Neural cell (in vitro differentiated cells): ENCODE measurements at regions not wholly inside any gene's neighbourhood (a gene's known extent, or its start where the extent isn't known, plus 50 kb on each side); places are given as distances from the start of the nearest gene placed in this dataset.

Experiments used
- H2AFZ ChIP-seq: fragments of 200-600, 300-800 bp; sonication (generic), shearing (Covaris generic); 2 replicates; pipeline ENCODE4 v1.6.0; 2014; ENCODE audit warnings: low read depth, mild to moderate bottlenecking, antibody characterized with exemption, low read length, moderate library complexity
- H3F3A ChIP-seq: fragments of 200-600 bp; shearing (Covaris generic); 2 replicates; pipeline ENCODE4 v1.6.1; 2016; ENCODE audit warnings: mild to moderate bottlenecking, moderate library complexity, mixed read lengths, antibody characterized with exemption, low read length; ENCODE audit not compliant: insufficient read depth, poor library complexity, severe bottlenecking
- H3K27ac ChIP-seq: fragments of 200-600, 300-800 bp; sonication (generic), shearing (Covaris generic); 2 replicates; pipeline ENCODE4 v1.5.1; 2014; ENCODE audit warnings: mild to moderate bottlenecking, low read length, moderate library complexity
- H3K27me3 ChIP-seq: fragments of 300-800, 200-600 bp; sonication (generic), shearing (Covaris generic); 2 replicates; pipeline ENCODE4 v1.6.0; 2014; ENCODE audit warnings: mild to moderate bottlenecking, low read depth, low read length, moderate library complexity; ENCODE audit not compliant: insufficient read depth
- H3K36me3 ChIP-seq: fragments of 300-800, 200-600 bp; sonication (generic), shearing (Covaris generic); 2 replicates; pipeline ENCODE4 v1.5.1; 2014; ENCODE audit warnings: mild to moderate bottlenecking, antibody characterized with exemption, low read length, moderate library complexity; ENCODE audit not compliant: insufficient read depth
- H3K4me2 ChIP-seq: fragments of 300-800, 200-600 bp; sonication (generic), shearing (Covaris generic); 2 replicates; pipeline ENCODE4 v1.6.0; 2014; ENCODE audit warnings: mild to moderate bottlenecking, low read length
- H3K4me3 ChIP-seq: fragments of 300-800, 200-600 bp; sonication (generic), shearing (Covaris generic); 2 replicates; pipeline ENCODE4 v1.5.1; 2014; ENCODE audit warnings: mild to moderate bottlenecking, low read length, moderate library complexity
- H3K79me2 ChIP-seq: fragments of 200-600 bp; shearing (Covaris generic); replicated peaks from 2 replicates; pipeline ENCODE4 v1.6.0; 2014; ENCODE audit warnings: mild to moderate bottlenecking, low read length, moderate library complexity; ENCODE audit not compliant: insufficient read depth
- H3K9ac ChIP-seq: fragments of 300-800, 200-600 bp; sonication (generic), shearing (Covaris generic); 2 replicates; pipeline ENCODE4 v1.6.1; 2016; ENCODE audit warnings: mild to moderate bottlenecking, low read length, mixed read lengths
- H3K9me2 ChIP-seq: fragments of 200-600 bp; shearing (Covaris generic); 2 replicates; pipeline ENCODE4 v1.6.1; 2016; ENCODE audit warnings: mild to moderate bottlenecking, low read length, mixed read lengths; ENCODE audit not compliant: insufficient read depth
- H3K9me3 ChIP-seq: fragments of 200-600, 300-800 bp; sonication (generic), shearing (Covaris generic); 2 replicates; pipeline ENCODE4 v1.6.1; 2016; ENCODE audit warnings: mild to moderate bottlenecking, mixed run types, low read length, moderate library complexity, mixed read lengths
- H4K20me1 ChIP-seq: fragments of 200-600 bp; shearing (Covaris generic); 2 replicates; pipeline ENCODE4 v1.6.1; 2016; ENCODE audit warnings: mild to moderate bottlenecking, mixed run types; ENCODE audit not compliant: insufficient read depth
- CTCF ChIP-seq: fragments of 450-650 bp; IDR thresholded peaks from 2 replicates; pipeline ENCODE4 v1.5.1; 2014; ENCODE audit warnings: antibody characterized with exemption, mild to moderate bottlenecking, moderate library complexity; ENCODE audit not compliant: poor library complexity, severe bottlenecking
- EP300 ChIP-seq: fragments of 450-650 bp; conservative IDR thresholded peaks from 2 replicates; pipeline ENCODE4 v1.6.1; 2014; ENCODE audit warnings: antibody characterized with exemption, mild to moderate bottlenecking, moderate library complexity; ENCODE audit not compliant: poor library complexity, severe bottlenecking
- EZH2 ChIP-seq: fragments of 200-600, 300-800 bp; shearing (Covaris generic), sonication (generic); IDR thresholded peaks from 2 replicates; pipeline ENCODE4 v1.6.1; 2014; ENCODE audit warnings: antibody characterized with exemption, low read length, borderline replicate concordance, mild to moderate bottlenecking; ENCODE audit not compliant: insufficient read depth, poor library complexity, severe bottlenecking
- MXI1 ChIP-seq: fragments of 450-650 bp; conservative IDR thresholded peaks from 2 replicates; pipeline ENCODE4 v1.6.1; 2014; ENCODE audit warnings: antibody characterized with exemption, mild to moderate bottlenecking; ENCODE audit not compliant: poor library complexity, severe bottlenecking
- POLR2AphosphoS5 ChIP-seq: IDR thresholded peaks from 2 replicates; pipeline ENCODE4 v1.6.1; 2012
- RAD21 ChIP-seq: fragments of 450-650 bp; conservative IDR thresholded peaks from 2 replicates; pipeline ENCODE4 v1.6.1; 2014; ENCODE audit warnings: antibody characterized with exemption, mild to moderate bottlenecking, moderate library complexity
- REST ChIP-seq: IDR thresholded peaks from 2 replicates; pipeline ENCODE4 v1.6.1; 2012; ENCODE audit warnings: borderline replicate concordance
- SMC3 ChIP-seq: fragments of 450-650 bp; conservative IDR thresholded peaks from 2 replicates; pipeline ENCODE4 v1.6.1; 2014; ENCODE audit warnings: antibody characterized with exemption, mild to moderate bottlenecking, moderate library complexity; ENCODE audit not compliant: poor library complexity
- TAF1 ChIP-seq: IDR thresholded peaks from 2 replicates; pipeline ENCODE4 v1.6.1; 2012; ENCODE audit warnings: low read depth

GRCh38 chr4:13762130-13762529, 134.6 kb upstream of the BOD1L1 start:
- Histone ChIP-seq H3K27ac (no peak overlapping the region), H3K79me2 (no peaks in the 10 kb centered on the region)

GRCh38 chr4:13763707-13764106, 136.2 kb upstream of the BOD1L1 start:
- H3K4me2 ChIP-seq = no peak overlapping the region
- H4K20me1 ChIP-seq = no peaks in the 10 kb centered on the region
- H2AFZ ChIP-seq = no peak overlapping the region
- no peaks in the 10 kb centered on the region for H3K27me3 ChIP-seq
- H3K79me2 ChIP-seq = no peaks in the 10 kb centered on the region
- no peaks in the 10 kb centered on the region for H3K9me3 ChIP-seq
- H3K9ac ChIP-seq = no peak overlapping the region
- no peaks in the 10 kb centered on the region for H3K36me3 ChIP-seq
- H3K9me2 ChIP-seq = no peaks in the 10 kb centered on the region
- H3F3A ChIP-seq = no peaks in the 10 kb centered on the region
- H3K4me3 ChIP-seq = no peak overlapping the region
- H3K27ac ChIP-seq = no peak overlapping the region
- TF ChIP-seq EZH2 (no peak), EP300 (no peak), TAF1 (no peak), RAD21 (no peak), REST (no peak), POLR2AphosphoS5 (no peak), MXI1 (no peak), SMC3 (no peak)

More at GRCh38 chr4:13762130-13762529, 134.6 kb upstream of the BOD1L1 start:
- H4K20me1 ChIP-seq = no peaks in the 10 kb centered on the region
- H3K4me2 ChIP-seq = no peak overlapping the region
- H3F3A ChIP-seq = no peaks in the 10 kb centered on the region
- H3K36me3 ChIP-seq = no peaks in the 10 kb centered on the region
- H3K9me3 ChIP-seq = peaks cover 4% of the 10 kb centered on the region
- H2AFZ ChIP-seq = no peak overlapping the region
- H3K27me3 ChIP-seq = no peaks in the 10 kb centered on the region
- H3K4me3 ChIP-seq = no peak overlapping the region
- H3K9me2 ChIP-seq = no peaks in the 10 kb centered on the region
- TF ChIP-seq MXI1 = no peak
- no peak for TF ChIP-seq EP300
- TF ChIP-seq RAD21 = no peak
- TF ChIP-seq TAF1 = no peak
- TF ChIP-seq CTCF = no peak
- no peak for TF ChIP-seq SMC3
- no peak for TF ChIP-seq POLR2AphosphoS5
- no peak for TF ChIP-seq EZH2
- no peak for TF ChIP-seq REST
- no peak overlapping the region for H3K9ac ChIP-seq
